Colon (tissue), 2 donors: ENCODE measurements at regions not wholly inside any gene's neighbourhood (a gene's known extent, or its start where the extent isn't known, plus 50 kb on each side); places are given as distances from the start of the nearest gene placed in this dataset.

ENCODE experiments used
- FAIRE-seq: peaks from 2 replicates; lab custom pipeline; 2012; peaks lifted over from hg19 to GRCh38; lab: Jason Lieb, UNC
- donor health status: control.
- donor health status: control.

DNA sequence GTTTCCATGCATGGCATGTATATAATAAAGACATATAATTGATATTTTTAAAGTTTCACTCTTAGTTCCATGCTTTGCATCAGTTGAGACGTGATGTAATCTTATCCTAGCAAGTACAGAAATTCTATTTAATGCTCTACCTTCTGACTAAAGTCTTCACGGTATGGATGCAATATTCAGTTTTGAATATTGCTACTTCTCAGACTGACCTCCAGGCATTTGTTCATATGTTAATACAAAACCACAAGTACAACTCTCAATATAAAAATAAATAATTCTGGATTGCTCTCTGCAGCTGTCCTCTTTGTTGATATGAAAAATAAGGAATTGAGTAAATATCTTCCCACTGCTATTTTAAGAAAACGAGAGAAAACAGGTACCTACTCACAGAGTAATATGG is 309.8 kb upstream of the HAND2 start:
- FAIRE-seq, result no peak

DNA sequence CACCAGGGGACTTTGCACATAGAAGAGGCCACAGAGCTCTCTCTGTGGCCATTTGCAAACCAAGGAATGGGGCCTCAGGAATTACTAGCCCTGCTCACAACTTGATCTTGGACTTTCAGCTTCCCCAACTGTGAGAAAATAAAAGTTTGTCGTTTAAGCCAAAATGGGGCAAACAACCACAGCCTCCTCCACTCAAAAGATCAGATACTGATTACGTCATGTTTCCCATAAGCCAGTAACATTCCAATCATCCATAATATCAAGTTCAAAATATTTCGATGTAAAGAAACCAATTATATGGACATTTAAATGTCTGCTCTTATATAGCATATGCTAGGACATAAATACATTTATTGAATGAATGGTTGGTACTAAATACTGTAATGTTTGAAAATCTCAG is 307.5 kb upstream of the HAND2 start:
- FAIRE-seq, result no peak

DNA sequence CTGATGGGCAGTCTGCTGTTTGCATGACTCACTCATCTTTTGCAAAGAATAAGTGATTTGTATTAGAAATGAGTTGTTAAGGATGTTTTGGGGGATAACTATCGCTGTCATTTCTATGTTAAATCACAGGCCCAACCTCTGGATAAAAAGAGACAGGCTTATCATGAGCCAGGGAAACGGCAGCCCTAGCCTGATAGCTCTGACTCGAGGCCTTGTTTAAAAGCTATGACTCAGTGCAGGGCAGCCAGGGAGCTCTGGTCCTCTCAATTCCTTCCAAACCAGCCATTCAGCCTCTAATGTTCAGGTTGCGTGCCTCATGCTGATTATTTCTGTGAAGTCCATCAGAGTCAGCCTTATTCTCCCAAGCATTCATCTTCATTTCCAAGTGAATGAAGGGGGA is 305.9 kb upstream of the HAND2 start:
- no peak for FAIRE-seq

DNA sequence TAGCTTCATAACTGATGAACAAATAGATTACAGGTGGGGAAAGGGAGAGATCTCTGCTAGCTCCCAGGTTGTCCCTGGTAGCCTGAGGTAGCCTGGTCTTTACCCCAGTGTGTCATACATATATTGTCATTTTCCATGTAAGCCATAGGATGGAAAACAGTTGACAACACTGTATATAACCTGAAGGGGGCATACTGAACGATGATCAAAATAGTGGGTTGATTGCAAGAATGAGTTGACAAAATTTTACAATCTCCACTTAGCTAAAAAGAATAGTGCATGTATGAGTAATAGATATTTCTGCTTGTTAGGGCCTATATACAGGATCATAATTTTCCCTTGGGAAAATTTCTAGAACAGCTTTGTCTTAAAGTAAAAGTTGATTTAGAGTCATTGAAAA is 304.1 kb upstream of the HAND2 start:
- no peak for FAIRE-seq

DNA sequence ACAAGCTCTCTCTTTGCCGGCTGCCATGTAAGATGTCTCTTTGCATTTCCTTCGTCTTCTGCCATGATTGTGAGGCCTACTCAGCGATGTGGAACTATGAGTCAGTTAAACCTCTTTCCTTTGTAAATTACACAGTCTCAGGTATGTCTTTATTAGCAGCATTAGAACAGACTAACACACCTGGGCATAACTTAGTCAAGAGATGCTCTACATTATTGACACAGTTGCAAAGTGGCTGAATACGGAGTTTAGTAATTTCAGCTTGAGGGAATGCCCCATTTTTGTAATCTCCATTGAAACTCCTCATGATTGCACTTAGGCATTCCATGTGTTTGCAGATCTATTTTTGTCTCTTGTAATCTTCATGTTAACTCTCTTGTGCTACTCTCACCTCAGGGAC is 299.5 kb upstream of the HAND2 start:
- FAIRE-seq, result no peak

DNA sequence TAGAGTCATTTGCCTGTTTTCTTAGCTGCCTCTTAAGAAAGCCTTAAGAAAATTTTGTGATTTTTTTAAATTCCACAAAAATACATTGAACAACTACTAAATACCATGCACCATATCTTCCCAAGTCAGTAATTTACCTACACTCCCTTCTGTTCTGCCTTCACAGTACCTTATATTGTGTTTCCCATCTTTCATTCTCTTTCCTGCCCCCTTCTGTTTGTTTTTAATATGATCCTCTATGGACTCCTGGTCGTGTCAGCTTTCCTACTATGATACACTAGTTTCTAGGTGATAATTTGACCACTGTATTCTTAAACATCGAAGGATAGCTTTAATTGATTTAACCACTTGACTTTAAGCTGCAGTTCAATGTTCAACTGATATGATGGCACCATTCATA is 297.7 kb upstream of the HAND2 start:
- no peak for FAIRE-seq

DNA sequence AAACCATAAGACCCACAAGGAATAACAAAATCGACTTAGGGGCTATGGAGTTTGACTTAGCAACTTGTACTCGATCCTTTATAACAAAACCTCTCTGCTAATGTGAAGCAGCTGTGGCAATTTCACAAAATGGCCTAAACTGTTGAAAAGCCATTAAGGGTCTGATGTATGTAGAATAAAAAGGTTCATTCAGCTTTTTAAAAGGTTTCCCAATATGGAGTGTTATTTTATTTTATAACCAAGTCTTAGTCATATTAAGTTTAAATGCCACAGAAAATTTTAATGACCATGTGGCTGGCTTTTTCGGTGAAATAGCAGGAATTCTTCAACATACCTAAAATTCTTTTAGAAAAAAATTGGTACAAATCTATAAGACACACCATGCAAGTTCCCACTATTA is 291.8 kb upstream of the HAND2 start:
- no peak for FAIRE-seq

DNA sequence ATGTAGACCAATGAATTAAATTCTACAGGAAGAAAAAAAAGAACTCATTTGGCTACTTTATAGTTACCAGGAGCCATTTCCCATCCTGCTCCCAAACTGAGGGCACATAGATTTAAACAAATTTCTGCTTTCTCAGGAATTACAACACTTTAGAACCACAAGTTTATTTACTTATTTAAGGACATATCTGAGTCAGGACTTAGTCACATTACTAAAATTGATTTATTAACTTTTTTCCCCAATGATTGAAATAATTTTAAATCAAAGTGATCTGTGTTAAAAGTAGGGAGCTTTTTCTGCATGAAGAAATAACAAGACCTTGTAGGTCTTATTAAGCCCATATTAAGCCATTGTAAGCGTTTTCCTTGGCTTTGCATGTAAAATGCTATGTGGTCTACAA is 291.0 kb upstream of the HAND2 start:
- FAIRE-seq, result no peak

DNA sequence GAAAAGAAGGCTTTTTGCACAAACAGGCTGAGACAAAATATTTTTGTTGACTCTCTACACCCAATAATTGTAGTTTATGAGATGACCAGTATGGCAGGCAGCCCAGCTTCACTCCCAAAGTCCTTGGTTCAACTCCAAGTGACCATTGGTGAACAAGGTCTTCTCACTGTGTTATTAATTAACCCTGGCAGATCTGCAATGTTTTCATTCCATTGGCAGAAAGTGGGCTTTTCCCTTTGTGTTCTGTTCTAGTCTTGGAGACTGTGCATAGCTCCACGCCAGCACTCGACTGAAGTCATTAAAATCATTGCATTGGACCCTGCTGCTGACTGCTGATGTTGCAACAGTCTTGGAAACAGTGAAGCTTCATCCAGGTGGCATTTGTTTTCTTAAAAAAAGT is 277.3 kb upstream of the HAND2 start:
- no peak for FAIRE-seq

DNA sequence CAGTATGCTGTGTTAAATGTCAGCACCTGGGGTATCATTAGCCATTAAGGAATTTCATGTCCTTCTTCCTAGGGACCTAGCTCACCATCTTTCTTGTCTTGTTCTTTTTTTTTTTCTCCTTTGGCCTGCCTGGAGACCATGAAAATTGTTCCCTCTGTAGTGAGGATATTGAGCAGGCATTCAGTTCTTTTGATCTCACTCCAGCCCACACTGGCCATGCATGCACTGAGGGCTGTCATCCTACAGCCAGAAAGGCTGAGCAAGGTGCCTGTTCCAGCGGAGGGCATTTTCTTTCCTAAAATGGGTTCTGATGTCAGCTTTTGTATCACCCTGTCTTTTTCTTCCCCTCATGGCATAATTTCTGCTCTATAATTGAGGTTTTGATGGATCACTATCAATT is 275.9 kb upstream of the HAND2 start:
- FAIRE-seq, result no peak

DNA sequence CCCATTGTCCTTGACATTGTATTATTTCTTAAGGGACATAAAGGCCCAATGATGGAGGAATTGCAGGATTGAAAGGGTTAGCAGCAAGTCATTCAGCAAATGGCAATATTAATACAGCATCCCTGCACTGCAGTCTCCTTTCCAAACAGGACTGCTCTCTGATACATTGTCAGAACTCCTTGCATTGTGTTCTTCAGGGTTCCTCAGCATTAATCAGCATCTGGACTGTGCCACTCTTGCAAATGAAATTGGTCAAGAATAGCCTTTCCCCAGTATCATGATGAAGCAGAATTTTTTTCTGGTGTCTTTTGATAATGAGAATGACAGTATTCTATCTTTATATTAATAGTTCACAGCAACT is 272.6 kb upstream of the HAND2 start:
- no peak for FAIRE-seq

DNA sequence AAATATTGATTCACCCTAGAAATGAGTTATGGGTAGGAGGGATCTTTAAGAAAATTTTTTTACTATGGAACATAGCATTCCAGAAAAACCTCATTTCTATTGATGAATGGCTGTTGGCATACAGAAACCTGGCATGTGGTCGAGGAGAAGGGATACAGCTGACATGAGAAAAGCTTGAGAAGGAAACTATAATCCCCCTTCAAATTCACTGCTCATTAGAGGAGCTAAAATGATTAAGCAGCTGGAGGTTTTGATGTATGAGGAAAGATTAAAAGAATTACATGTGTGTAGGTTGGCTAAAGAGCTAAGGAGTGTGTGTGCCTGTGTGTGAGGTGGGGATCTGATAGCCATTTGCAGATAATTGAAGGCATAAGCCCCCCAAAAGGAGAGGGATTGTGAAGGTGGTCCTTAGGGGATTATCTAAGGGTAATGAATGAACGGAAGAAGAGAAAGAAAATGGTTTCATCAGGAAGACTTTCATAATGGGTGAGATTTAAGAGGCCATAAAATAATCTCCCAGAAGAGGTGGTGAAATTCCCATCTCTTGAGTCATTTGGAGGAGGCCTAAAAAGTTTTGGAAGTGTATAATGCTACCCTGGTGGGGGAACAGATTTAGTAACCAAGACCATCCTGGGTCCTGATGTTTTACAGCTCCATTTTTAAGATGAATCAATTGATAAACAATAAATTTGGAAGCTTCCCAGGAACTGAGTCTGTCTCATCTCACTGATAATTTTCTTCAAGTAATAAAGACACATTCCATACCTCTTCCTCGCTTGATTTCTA is 272.0 kb upstream of the HAND2 start:
- FAIRE-seq, result no peak

DNA sequence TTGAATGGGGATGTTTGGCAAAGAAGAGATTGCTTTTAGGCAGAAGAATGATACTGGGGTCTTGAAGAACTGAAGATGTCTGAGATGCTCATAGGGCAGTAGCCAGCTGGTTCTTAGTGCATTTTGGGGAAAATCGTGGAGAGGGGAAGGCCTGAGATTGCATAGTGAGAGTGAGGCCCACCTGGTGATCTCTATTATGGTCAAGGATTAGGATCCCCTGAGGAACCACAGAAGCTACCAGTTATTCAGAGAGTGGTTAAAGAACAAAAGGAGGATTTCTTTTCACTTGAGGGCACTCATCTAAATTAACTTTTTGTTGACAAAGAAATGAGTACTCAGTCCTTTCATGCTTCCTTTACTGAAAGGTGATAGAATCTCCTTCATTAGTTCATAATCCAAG is 271.3 kb upstream of the HAND2 start:
- no peak for FAIRE-seq

DNA sequence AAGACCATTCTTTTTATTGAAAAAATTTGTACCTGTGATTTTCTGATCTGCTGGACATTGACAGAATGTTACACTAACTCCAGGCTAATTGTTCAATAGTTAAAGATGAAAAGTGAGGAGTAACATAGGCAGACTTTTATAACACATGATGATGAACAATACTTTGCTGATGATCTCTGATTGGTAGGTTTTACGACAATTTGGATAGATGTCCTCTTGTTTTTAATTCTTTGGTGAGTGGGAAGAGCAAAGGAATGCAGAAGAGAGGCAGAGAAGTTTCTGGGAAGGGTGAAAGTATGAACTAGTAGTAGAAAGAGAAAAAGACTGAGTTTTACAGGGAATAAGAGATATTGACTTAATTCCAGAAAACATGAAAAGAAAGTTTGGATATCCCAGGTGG is 267.3 kb upstream of the HAND2 start:
- FAIRE-seq, result no peak

DNA sequence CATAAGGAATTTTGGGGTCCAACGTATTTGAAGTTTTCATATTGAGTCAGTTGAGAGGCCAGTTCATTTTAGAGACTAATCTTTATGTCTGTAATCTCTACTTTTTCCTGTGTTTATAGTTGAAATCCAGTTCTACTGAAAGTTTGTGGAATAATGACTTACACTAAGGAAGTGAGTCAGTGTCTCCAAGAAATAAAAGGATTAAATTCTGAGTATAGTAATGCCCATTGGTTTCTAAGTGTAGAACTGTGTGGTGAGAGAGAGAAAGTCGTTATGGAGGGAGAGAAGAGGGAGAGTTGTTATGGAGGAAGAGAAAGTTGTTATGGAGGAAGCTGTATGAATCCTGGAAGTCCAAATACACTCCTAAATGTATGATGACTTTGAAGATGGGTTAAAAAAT is 264.6 kb upstream of the HAND2 start:
- FAIRE-seq, result no peak

DNA sequence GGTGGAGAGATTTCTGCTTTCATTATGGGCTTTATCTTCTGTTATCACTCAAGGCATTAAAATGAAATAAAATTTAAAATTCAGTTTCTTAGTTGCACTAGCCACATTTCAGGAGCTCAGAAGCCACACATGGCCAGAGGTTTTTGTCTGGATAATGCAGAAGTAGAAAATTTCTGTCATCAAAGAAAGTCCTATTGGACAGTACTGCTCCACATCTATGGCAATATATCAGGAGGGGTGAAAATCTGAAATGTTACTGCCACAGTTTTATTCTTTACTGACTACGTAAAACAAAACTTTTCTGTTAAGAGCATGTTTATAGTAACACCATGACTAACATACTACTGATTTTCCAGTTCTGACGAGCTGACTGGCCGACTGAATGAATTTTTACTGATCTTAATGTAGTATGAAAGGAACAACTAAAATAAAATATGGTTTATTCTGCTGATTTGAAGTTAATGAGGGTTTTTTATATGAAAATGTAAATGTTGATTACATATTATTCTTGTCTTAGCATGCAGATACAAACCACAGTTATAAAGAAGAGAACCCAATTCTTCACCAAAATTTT is 264.0 kb upstream of the HAND2 start:
- no peak for FAIRE-seq

DNA sequence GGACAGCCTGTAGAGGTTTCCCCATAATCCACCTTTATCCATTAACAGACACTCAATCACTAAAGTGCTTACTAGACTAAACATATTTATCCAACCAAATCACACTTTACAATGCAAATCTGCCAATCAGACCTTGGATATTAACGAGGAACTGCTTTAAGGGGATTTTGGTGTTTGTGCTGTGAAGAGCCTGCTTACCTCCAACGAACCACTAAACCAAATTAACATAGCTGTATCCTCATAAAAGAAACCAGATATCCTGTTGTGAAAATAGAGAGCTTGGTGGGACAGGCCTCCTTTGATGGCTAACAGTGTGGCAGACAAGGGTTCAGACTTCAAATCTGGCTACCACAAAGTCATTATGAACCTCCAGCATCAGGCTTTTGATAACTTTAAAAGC is 252.6 kb upstream of the HAND2 start:
- no peak for FAIRE-seq

DNA sequence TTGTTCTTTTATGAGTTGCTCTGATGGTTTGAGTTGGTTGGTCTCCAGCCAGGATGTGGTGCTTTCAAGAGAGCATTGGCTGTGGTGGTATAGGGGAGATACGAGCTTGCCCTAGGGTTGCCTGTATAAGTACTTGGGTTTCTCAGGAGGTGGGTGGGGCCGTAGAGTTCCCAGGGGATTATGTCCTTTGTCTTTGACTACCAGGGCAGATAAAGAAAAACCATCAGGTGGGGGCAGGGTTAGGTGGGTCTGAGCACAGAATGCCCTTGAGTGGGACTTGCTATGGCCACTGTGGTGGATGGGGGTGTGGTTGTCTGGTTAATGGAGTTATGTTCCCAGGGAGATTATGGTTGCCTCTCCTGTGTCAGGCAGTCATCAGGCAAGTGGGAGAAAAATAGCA is 247.9 kb upstream of the HAND2 start:
- FAIRE-seq, result no peak

DNA sequence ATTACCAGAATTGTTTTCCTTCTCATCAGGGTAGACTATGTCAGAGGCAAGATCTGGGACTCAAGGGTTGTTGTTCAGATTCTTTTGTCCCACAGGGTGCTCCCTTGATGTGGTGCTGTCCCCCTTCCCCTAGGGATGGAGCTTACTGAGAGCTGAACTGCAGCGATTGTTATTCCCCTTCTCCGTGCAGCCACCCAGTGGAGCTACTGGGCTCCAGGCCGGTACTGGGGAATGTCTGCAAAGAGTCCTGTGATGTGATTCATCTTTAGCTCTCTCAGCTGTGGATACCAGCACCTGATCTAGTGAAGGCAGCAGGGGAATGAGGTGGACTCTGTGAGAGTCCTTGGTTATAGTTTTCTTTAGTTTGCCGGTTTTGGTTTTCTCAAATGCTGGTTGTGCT is 247.4 kb upstream of the HAND2 start:
- FAIRE-seq, result no peak

DNA sequence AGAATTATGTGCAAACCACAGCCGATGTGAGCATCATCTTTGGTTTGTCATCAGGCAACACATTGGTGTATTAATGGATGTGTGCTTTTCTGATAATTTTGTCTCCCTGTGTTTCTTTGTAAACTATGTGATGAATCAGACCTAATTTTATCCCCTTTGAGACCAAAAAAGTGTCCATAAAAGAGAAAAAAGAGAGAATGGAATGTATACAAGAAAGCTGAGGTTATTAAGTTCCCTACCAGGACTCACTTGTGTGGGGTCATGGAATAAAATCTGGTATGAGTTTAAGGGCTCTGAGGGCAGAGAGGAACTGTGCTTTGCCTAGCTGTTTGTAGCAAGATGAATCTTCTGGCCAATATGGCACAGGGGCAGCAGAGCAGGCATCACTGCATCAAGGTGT is 239.5 kb upstream of the HAND2 start:
- no peak for FAIRE-seq

DNA sequence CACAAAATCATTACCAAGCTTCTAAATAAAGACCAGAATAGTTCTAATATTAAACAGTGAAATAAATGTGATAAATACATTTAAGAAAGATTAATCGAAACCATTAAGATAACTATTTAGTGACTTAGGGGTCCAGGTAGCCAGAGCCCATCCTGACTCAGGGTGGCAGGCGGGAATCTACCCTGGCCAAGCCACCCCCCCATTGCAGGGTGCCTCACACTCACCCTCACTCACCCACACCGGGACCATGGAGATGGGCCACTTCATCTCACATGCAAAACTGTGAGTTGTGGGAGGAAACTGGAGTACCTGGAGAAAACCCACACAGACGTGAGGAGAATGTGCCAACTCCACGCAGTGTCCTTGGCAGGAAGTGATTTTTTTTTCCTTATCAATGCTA is 237.6 kb upstream of the HAND2 start:
- FAIRE-seq, result no peak

DNA sequence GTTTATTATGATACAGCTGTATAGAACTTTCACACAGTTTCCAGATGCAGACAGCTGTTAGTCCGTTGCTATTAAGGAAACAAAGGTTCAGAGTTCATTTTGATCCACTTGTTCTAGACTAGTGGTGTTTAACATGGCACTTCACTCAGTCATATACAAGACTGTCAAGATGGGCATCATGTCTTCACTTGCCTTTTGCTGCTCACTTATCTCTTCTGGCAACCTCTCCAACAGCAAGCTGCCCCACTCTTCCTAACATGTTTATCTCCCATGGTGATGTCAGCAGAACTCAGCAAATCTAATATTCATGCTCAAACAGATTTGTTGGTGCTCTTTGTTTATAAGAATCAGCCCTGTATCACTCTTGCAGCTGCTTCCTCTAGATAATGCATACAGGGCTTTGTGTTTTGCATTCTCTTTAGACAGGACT is 236.2 kb upstream of the HAND2 start:
- FAIRE-seq, result no peak

DNA sequence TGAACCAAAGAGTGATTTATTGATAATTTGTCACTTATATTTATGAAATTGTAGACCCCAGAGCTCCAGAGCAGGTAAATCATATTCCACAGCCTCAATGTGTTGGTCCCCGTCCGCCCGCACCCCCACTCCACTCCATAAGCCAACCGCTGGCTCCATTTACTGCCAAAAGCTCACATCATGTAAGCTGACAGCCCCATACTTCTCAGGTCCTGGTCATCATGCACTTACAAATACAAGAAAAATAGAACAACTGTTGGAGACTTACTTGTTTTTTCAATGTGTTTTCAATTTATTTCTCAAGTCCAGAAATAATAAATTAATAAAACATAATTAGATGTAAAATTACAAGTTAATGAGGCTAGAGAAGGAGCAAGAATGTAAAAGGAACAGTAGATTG is 235.7 kb upstream of the HAND2 start:
- FAIRE-seq, result no peak

DNA sequence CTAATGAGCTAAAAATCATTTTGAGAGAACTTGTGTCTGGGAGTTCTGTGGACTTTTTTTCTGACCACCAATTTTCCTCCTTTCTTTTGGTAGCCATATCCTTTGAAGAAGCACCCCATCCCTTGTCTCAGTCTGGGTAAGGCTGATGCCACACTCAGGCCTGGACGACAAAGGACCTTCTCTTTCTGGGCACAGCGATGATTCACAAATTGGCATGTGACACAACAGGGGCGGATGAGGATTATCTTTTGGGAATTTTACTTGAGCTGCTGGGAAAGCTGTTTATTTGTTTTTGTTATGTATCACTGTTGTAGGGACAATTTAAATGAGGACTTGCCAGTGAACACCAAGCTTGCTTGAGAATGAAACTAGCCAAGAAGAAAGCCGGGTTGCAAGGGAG is 233.4 kb upstream of the HAND2 start:
- no peak for FAIRE-seq

DNA sequence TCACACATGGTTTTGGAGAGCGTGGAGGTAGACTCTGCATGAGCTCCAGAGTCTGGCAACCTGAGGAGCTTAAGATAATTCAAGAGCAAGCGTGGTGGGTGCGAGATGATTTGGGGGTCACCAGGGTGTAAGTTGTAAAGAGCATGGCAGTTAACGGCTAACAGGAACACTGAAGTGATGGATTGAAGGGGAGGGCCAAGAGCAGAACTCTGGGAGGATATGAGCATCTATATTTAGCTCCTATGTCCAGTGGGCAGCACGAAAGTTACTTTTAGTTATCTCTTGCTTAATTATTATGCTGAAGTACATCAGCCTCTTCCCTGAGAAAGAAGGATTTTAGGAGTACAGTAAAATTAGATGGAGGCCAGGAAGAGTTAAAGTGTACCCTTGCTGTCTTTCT is 231.9 kb upstream of the HAND2 start:
- no peak for FAIRE-seq
